Liver (tissue), 8 donors: ENCODE measurements at regions not wholly inside any gene's neighbourhood (a gene's known extent, or its start where the extent isn't known, plus 50 kb on each side); places are given as distances from the start of the nearest gene placed in this dataset.

Experiments used
- DNase-seq: peaks from one replicate; pipeline ENCODE4 v3.0.0-alpha.2; 2017; ENCODE audit warnings: low spot score
- H3K27ac ChIP-seq, 2 donors: one replicate each; pipeline ENCODE4 v1.7.0; 2013; ENCODE audit warnings: inconsistent platforms in 2 of 2, low read length in 2 of 2, control low read depth in 1 of 2, low read depth in 1 of 2, mild to moderate bottlenecking in 1 of 2
- H3K27me3 ChIP-seq, 4 donors: one replicate each; pipeline versions ENCODE4 v1.6.1 to v1.7.0; 2013; ENCODE audit warnings: low read length in 3 of 4, inconsistent platforms in 1 of 4, mild to moderate bottlenecking in 1 of 4, moderate library complexity in 1 of 4; ENCODE audit not compliant: control insufficient read depth in 4 of 4, insufficient read depth in 4 of 4
- H3K36me3 ChIP-seq, 4 donors: one replicate each; pipeline versions ENCODE4 v1.6.1 to v1.7.0; 2013; ENCODE audit warnings: low read length in 3 of 4, mild to moderate bottlenecking in 3 of 4, low read depth in 1 of 4, moderate library complexity in 1 of 4; ENCODE audit not compliant: control insufficient read depth in 4 of 4, insufficient read depth in 3 of 4
- H3K4me1 ChIP-seq, 4 donors: one replicate each; pipeline versions ENCODE4 v1.6.1 to v1.7.0; 2013; ENCODE audit warnings: low read length in 3 of 4, mild to moderate bottlenecking in 3 of 4, moderate library complexity in 1 of 4; ENCODE audit not compliant: control insufficient read depth in 4 of 4, insufficient read depth in 4 of 4
- H3K4me3 ChIP-seq, 3 donors: one replicate each; pipeline versions ENCODE4 v1.6.1 to v1.7.0; 2013; ENCODE audit warnings: low read length in 3 of 3, control low read depth in 1 of 3, low read depth in 1 of 3, mild to moderate bottlenecking in 1 of 3
- H3K9ac ChIP-seq, 2 donors: one replicate each; pipeline ENCODE4 v1.7.0; 2013; ENCODE audit warnings: low read length in 2 of 2, mild to moderate bottlenecking in 2 of 2, moderate library complexity in 2 of 2, control low read depth in 1 of 2, low read depth in 1 of 2
- H3K9me3 ChIP-seq, 4 donors: one replicate each; pipeline versions ENCODE4 v1.6.1 to v1.7.0; 2013; ENCODE audit warnings: low read length in 3 of 4; ENCODE audit not compliant: control insufficient read depth in 4 of 4
- EGR1 ChIP-seq, 2 donors: IDR thresholded peaks; 2 replicates each; pipeline ENCODE4 v1.6.1; 2016 to 2018; ENCODE audit warnings: antibody characterized with exemption in 2 of 2, low read depth in 2 of 2
- FOXA1 ChIP-seq: IDR thresholded peaks from 2 replicates; pipeline ENCODE4 v1.6.1; 2016; ENCODE audit warnings: antibody characterized with exemption
- FOXA2 ChIP-seq: IDR thresholded peaks from 2 replicates; pipeline ENCODE4 v1.6.1; 2016; ENCODE audit warnings: antibody characterized with exemption
- GABPA ChIP-seq, 2 donors: IDR thresholded peaks in 1 of 2; conservative IDR thresholded peaks in 1 of 2; 2 replicates each; pipeline ENCODE4 v1.6.1; 2016; ENCODE audit warnings: antibody characterized with exemption in 2 of 2, mild to moderate bottlenecking in 1 of 2, moderate library complexity in 1 of 2
- HNF4A ChIP-seq, 2 donors: conservative IDR thresholded peaks; 2 replicates each; pipeline ENCODE4 v1.6.1; 2016; ENCODE audit warnings: antibody characterized with exemption in 2 of 2, mild to moderate bottlenecking in 2 of 2
- JUND ChIP-seq, 2 donors: IDR thresholded peaks; 2 replicates each; pipeline ENCODE4 v1.6.1; 2016; ENCODE audit warnings: antibody characterized with exemption in 2 of 2
- NR2F2 ChIP-seq: IDR thresholded peaks from 2 replicates; pipeline ENCODE4 v1.6.1; 2016; ENCODE audit warnings: antibody characterized with exemption
- RAD21 ChIP-seq, 2 donors: IDR thresholded peaks; 2 replicates each; pipeline ENCODE4 v1.6.1; 2016; ENCODE audit warnings: antibody characterized with exemption in 2 of 2, mild to moderate bottlenecking in 2 of 2
- SP1 ChIP-seq: IDR thresholded peaks from 2 replicates; pipeline ENCODE4 v1.6.1; 2018; ENCODE audit warnings: antibody characterized with exemption, mild to moderate bottlenecking
- TAF1 ChIP-seq: conservative IDR thresholded peaks from 2 replicates; pipeline ENCODE4 v1.6.1; 2016; ENCODE audit warnings: antibody characterized with exemption, mild to moderate bottlenecking
- WGBS: extraction: QIAGEN DNeasy Blood & Tissue Kit; methylation state at CpG from one replicate; pipeline ENCODE4 v1.1.7; 2013; 5-methylcytosine and 5-hydroxymethylcytosine counted together
- TF ChIP-seq, protein P1 (sequence below): IDR thresholded peaks from 2 replicates; pipeline ENCODE4 v1.6.1; 2016; ENCODE audit warnings: antibody characterized with exemption, mild to moderate bottlenecking
- TF ChIP-seq, protein P2 (sequence below): fragments of 150-350 bp; IDR thresholded peaks from 2 replicates; pipeline ENCODE4 v1.5.1; 2017; ENCODE audit warnings: improper control_type of control experiment, low read depth, low read length; ENCODE audit not compliant: missing input control
- TF ChIP-seq, protein P3 (sequence below): IDR thresholded peaks from 2 replicates; pipeline ENCODE4 v1.6.1; 2016; ENCODE audit warnings: antibody characterized with exemption
- TF ChIP-seq, protein P4 (sequence below): IDR thresholded peaks from 2 replicates; pipeline ENCODE4 v1.6.1; 2016; ENCODE audit warnings: antibody characterized with exemption
- donor health status: healthy.
- donor health status: healthy.
- donor health status: healthy.
- donor health status: healthy.
- donor health status: healthy.

DNA sequence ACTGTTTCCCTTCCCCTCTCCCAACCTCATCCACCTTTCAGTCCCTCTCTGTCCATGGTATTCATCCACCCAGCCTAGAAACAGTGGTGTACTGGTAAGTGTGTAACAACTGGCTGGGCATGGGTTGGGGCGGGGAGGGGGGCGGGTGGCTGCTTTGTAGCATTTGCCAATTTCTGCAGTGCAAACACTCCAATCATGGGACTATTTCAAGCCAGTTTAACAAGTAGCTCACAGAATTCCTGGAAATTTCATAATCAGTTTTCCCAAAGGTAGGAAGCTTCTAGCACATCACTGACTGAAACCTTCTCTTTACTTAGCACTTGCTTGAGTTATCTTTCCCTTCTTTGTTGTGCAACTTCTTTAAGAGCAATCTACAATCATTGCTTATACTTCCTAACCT is 100.8 kb upstream of the WASF3 start:
- Histone ChIP-seq H3K27ac (no peak overlapping the region), H3K27me3 (peaks cover 0 to 4% (median 0%) of the 10 kb centered on the region in 4 donors), H3K4me3 (no peak overlapping the region), H3K9me3 (no peaks in the 10 kb centered on the region), H3K9ac (no peak overlapping the region), H3K36me3 (no peaks in the 10 kb centered on the region), H3K4me1 (no peaks in the 10 kb centered on the region)
- 44% methylated on average over 2 of the region's 2 CpGs for WGBS
- no peak for DNase-seq
- TF ChIP-seq FOXA2 (no peak), EGR1 (IDR thresholded peaks at IDR 0.05; ENCODE audit: low read depth in 2 of 2) (no peak), JUND (IDR thresholded peaks at IDR 0.05) (no peak), RAD21 (IDR thresholded peaks at IDR 0.05) (no peak), TAF1 (no peak), FOXA1 (no peak), NR2F2 (no peak), SP1 (no peak), HNF4A (conservative IDR thresholded peaks at IDR 0.05) (no peak), GABPA (IDR thresholded peaks at IDR 0.05 in 1 of 2, conservative IDR thresholded peaks at IDR 0.05 in 1 of 2) (no peak)
- TF ChIP-seq, protein P1, sequence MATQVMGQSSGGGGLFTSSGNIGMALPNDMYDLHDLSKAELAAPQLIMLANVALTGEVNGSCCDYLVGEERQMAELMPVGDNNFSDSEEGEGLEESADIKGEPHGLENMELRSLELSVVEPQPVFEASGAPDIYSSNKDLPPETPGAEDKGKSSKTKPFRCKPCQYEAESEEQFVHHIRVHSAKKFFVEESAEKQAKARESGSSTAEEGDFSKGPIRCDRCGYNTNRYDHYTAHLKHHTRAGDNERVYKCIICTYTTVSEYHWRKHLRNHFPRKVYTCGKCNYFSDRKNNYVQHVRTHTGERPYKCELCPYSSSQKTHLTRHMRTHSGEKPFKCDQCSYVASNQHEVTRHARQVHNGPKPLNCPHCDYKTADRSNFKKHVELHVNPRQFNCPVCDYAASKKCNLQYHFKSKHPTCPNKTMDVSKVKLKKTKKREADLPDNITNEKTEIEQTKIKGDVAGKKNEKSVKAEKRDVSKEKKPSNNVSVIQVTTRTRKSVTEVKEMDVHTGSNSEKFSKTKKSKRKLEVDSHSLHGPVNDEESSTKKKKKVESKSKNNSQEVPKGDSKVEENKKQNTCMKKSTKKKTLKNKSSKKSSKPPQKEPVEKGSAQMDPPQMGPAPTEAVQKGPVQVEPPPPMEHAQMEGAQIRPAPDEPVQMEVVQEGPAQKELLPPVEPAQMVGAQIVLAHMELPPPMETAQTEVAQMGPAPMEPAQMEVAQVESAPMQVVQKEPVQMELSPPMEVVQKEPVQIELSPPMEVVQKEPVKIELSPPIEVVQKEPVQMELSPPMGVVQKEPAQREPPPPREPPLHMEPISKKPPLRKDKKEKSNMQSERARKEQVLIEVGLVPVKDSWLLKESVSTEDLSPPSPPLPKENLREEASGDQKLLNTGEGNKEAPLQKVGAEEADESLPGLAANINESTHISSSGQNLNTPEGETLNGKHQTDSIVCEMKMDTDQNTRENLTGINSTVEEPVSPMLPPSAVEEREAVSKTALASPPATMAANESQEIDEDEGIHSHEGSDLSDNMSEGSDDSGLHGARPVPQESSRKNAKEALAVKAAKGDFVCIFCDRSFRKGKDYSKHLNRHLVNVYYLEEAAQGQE, result no peak
- TF ChIP-seq, protein P2, sequence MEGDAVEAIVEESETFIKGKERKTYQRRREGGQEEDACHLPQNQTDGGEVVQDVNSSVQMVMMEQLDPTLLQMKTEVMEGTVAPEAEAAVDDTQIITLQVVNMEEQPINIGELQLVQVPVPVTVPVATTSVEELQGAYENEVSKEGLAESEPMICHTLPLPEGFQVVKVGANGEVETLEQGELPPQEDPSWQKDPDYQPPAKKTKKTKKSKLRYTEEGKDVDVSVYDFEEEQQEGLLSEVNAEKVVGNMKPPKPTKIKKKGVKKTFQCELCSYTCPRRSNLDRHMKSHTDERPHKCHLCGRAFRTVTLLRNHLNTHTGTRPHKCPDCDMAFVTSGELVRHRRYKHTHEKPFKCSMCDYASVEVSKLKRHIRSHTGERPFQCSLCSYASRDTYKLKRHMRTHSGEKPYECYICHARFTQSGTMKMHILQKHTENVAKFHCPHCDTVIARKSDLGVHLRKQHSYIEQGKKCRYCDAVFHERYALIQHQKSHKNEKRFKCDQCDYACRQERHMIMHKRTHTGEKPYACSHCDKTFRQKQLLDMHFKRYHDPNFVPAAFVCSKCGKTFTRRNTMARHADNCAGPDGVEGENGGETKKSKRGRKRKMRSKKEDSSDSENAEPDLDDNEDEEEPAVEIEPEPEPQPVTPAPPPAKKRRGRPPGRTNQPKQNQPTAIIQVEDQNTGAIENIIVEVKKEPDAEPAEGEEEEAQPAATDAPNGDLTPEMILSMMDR, result no peak
- TF ChIP-seq, protein P3, sequence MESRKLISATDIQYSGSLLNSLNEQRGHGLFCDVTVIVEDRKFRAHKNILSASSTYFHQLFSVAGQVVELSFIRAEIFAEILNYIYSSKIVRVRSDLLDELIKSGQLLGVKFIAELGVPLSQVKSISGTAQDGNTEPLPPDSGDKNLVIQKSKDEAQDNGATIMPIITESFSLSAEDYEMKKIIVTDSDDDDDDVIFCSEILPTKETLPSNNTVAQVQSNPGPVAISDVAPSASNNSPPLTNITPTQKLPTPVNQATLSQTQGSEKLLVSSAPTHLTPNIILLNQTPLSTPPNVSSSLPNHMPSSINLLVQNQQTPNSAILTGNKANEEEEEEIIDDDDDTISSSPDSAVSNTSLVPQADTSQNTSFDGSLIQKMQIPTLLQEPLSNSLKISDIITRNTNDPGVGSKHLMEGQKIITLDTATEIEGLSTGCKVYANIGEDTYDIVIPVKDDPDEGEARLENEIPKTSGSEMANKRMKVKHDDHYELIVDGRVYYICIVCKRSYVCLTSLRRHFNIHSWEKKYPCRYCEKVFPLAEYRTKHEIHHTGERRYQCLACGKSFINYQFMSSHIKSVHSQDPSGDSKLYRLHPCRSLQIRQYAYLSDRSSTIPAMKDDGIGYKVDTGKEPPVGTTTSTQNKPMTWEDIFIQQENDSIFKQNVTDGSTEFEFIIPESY, result no peak
- TF ChIP-seq, protein P4, sequence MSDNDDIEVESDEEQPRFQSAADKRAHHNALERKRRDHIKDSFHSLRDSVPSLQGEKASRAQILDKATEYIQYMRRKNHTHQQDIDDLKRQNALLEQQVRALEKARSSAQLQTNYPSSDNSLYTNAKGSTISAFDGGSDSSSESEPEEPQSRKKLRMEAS, result no peak

DNA sequence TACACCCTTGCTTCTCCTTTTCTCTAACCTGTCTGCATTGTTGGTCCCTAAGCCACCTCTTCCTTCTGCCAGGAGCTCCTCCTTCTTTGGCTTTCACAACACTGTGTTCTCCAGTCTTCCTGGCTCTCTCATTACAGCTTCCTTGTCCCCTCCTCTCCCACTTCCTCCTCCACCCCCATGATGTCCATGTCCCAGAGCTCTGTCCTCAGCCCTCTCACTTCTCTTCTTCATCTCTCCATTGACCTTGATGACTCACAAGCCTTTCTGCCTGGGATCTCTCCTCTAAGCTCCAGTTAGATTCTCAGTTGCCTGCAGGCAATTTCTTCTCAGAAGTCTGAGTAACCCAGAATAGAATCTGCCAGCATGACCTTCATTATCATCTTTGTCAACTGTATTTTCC is 100.3 kb upstream of the WASF3 start:
- Histone ChIP-seq H3K27ac (no peak overlapping the region), H3K4me3 (no peak overlapping the region), H3K27me3 (peaks cover 0 to 4% (median 0%) of the 10 kb centered on the region in 4 donors), H3K9me3 (no peaks in the 10 kb centered on the region), H3K9ac (no peak overlapping the region), H3K4me1 (no peaks in the 10 kb centered on the region), H3K36me3 (no peaks in the 10 kb centered on the region)
- no peak for DNase-seq
- TF ChIP-seq FOXA1, result no peak
- no peak for TF ChIP-seq SP1
- TF ChIP-seq, protein P3, result no peak
- no peak for TF ChIP-seq HNF4A (conservative IDR thresholded peaks at IDR 0.05)
